ENCODE measurements at regions not wholly inside any gene's neighbourhood (a gene's known extent, or its start where the extent isn't known, plus 50 kb on each side); places are given as distances from the start of the nearest gene placed in this dataset.

DNA sequence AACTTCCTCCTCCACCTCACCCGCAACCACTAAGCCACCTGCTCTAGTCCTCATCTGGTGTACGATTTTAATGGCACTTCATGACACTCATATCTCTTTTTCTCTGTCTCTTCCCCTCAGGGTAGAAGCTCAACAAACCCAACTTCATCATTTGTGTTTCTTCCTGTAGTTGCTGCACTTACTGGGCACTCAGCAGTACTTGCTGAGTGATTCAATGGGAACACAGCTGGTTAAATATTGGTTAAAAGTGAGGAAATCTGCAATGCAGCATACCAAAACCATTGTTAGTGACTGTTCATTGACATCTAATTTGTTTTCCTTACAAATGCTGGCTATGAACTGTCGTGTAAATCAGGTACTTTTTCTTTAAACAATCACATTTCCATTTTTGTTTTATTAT is 541.1 kb upstream of the PRMT6 start:
- TF ChIP-seq CTCF (IDR thresholded peaks at IDR 0.05) (no peak), POLR2A (IDR thresholded peaks at IDR 0.05) (no peak), EP300 (IDR thresholded peaks at IDR 0.05) (no peak)
